Tibial nerve (tissue), 4 donors: ENCODE measurements at regions not wholly inside any gene's neighbourhood (a gene's known extent, or its start where the extent isn't known, plus 50 kb on each side); places are given as distances from the start of the nearest gene placed in this dataset.

Source experiments
- DNase-seq, 2 donors: peaks; one replicate each; pipeline ENCODE4 v3.0.0-alpha.2; 2019; ENCODE audit warnings: low spot score in 2 of 2
- H3K27ac ChIP-seq, 4 donors: fragments of 200-600 bp; sonication (generic) in 3 of 4; one replicate each; pipeline ENCODE4 v1.5.1; 2017 to 2019; ENCODE audit warnings: mild to moderate bottlenecking in 1 of 4
- H3K27me3 ChIP-seq, 2 donors: fragments of 200-600 bp; sonication (generic) in 1 of 2; one replicate each; pipeline versions ENCODE4 v1.5.1 to v1.6.0; 2017 to 2019
- H3K36me3 ChIP-seq, 3 donors: fragments of 200-600 bp; sonication (generic); one replicate each; pipeline ENCODE4 v1.5.1; 2018 to 2019
- H3K4me1 ChIP-seq, 4 donors: fragments of 200-600 bp; sonication (generic) in 3 of 4; one replicate each; pipeline ENCODE4 v1.5.1; 2017 to 2019
- H3K4me3 ChIP-seq, 4 donors: fragments of 200-600 bp; sonication (generic) in 3 of 4; one replicate each; pipeline ENCODE4 v1.5.1; 2017 to 2019; ENCODE audit warnings: mild to moderate bottlenecking in 1 of 4, moderate library complexity in 1 of 4
- H3K9me3 ChIP-seq, 4 donors: fragments of 200-600 bp; sonication (generic) in 3 of 4; one replicate each; pipeline ENCODE4 v1.5.1; 2017 to 2019
- CTCF ChIP-seq, 5 experiments: fragments of 200-600 bp in 3 of 5; fragments of 450-650 bp in 2 of 5; sonication (generic) in 3 of 5; IDR thresholded peaks; one replicate each; pipeline ENCODE4 v1.5.1; 2016 to 2019; ENCODE audit warnings: antibody characterized with exemption in 5 of 5, mild to moderate bottlenecking in 3 of 5, moderate library complexity in 2 of 5
- EP300 ChIP-seq, 2 donors: sonication (generic); formaldehyde crosslinking; IDR thresholded peaks; one replicate each; pipeline ENCODE4 v1.6.1; 2017; ENCODE audit warnings: antibody characterized with exemption in 2 of 2, mild to moderate bottlenecking in 1 of 2
- POLR2A ChIP-seq, 2 donors: fragments of 450-650 bp; IDR thresholded peaks; one replicate each; pipeline ENCODE4 v1.6.1; 2017; ENCODE audit warnings: antibody characterized with exemption in 2 of 2, mild to moderate bottlenecking in 2 of 2, moderate library complexity in 2 of 2
- WGBS, 2 donors: methylation state at CpG; one replicate each; pipeline ENCODE4 v1.1.5; 2018; 5-methylcytosine and 5-hydroxymethylcytosine counted together

GRCh38 chr2:142748559-142749099 is 128.8 kb upstream of the KYNU start:
- DNase-seq: no peak
- Histone ChIP-seq H3K27ac (no peak overlapping the region), H3K27me3 (no peaks in the 10 kb centered on the region), H3K9me3 (no peaks in the 10 kb centered on the region), H3K4me1 (no peaks in the 10 kb centered on the region), H3K36me3 (no peaks in the 10 kb centered on the region), H3K4me3 (no peak overlapping the region)
- TF ChIP-seq EP300 (IDR thresholded peaks at IDR 0.05) (no peak), CTCF (IDR thresholded peaks at IDR 0.05) (no peak), POLR2A (IDR thresholded peaks at IDR 0.05) (no peak)
- 91 to 94% methylated on average over 14 of the region's 14 CpGs for WGBS, 2 donors

GRCh38 chr2:142745691-142746090 is 131.8 kb upstream of the KYNU start:
- TF ChIP-seq EP300 (IDR thresholded peaks at IDR 0.05) (no peak), CTCF (IDR thresholded peaks at IDR 0.05) (no peak), POLR2A (IDR thresholded peaks at IDR 0.05) (no peak)
- Histone ChIP-seq H3K9me3 (peaks cover 0 to 11% (median 0%) of the 10 kb centered on the region in 4 donors), H3K4me1 (no peaks in the 10 kb centered on the region), H3K27me3 (no peaks in the 10 kb centered on the region), H3K36me3 (no peaks in the 10 kb centered on the region), H3K4me3 (no peak overlapping the region), H3K27ac (no peak overlapping the region)
- DNase-seq: no peak
- 63 to 68% methylated on average over 4 of the region's 4 CpGs for WGBS, 2 donors

- WGBS, 2 donors: 55 to 65% methylated on average over 5 of the region's 5 CpGs
- TF ChIP-seq POLR2A (IDR thresholded peaks at IDR 0.05) (no peak), CTCF (IDR thresholded peaks at IDR 0.05) (no peak), EP300 (IDR thresholded peaks at IDR 0.05) (no peak)
- H3K4me3 ChIP-seq: no peak overlapping the region
- DNase-seq: no peak
- no peak overlapping the region for H3K27ac ChIP-seq
- H3K27me3 ChIP-seq: no peaks in the 10 kb centered on the region
- peaks cover 0 to 11% (median 0%) of the 10 kb centered on the region in 4 donors for H3K9me3 ChIP-seq
- H3K4me1 ChIP-seq: no peaks in the 10 kb centered on the region
- H3K36me3 ChIP-seq: no peaks in the 10 kb centered on the region
Measured at GRCh38 chr2:142742371-142743214, 134.9 kb upstream of the KYNU start.

- Histone ChIP-seq H3K4me3 (no peak overlapping the region), H3K4me1 (no peaks in the 10 kb centered on the region), H3K36me3 (no peaks in the 10 kb centered on the region), H3K9me3 (peaks cover 0 to 11% (median 0%) of the 10 kb centered on the region in 4 donors), H3K27ac (no peak overlapping the region), H3K27me3 (no peaks in the 10 kb centered on the region)
- DNase-seq: no peak
- 89 to 99% methylated on average over 2 of the region's 2 CpGs for WGBS, 2 donors
- no peak for TF ChIP-seq POLR2A (IDR thresholded peaks at IDR 0.05)
- no peak for TF ChIP-seq EP300 (IDR thresholded peaks at IDR 0.05)
- TF ChIP-seq CTCF (IDR thresholded peaks at IDR 0.05): no peak
Measured at GRCh38 chr2:142741764-142742269, 135.6 kb upstream of the KYNU start.

GRCh38 chr2:142734770-142735169 is 142.7 kb upstream of the KYNU start:
- TF ChIP-seq EP300 (IDR thresholded peaks at IDR 0.05): no peak
- TF ChIP-seq POLR2A (IDR thresholded peaks at IDR 0.05): no peak
- no peak for TF ChIP-seq CTCF (IDR thresholded peaks at IDR 0.05)
- Histone ChIP-seq H3K4me3 (no peak overlapping the region), H3K4me1 (no peaks in the 10 kb centered on the region), H3K27me3 (no peaks in the 10 kb centered on the region), H3K9me3 (peaks cover 0 to 2% (median 0%) of the 10 kb centered on the region in 4 donors), H3K27ac (no peak overlapping the region), H3K36me3 (no peaks in the 10 kb centered on the region)
- no peak for DNase-seq
- 94 to 96% methylated on average over 2 of the region's 2 CpGs for WGBS, 2 donors
